Non-pigmented ciliary epithelial cell (primary cell): ENCODE measurements at regions not wholly inside any gene's neighbourhood (a gene's known extent, or its start where the extent isn't known, plus 50 kb on each side); places are given as distances from the start of the nearest gene placed in this dataset.

ENCODE experiments used
- DNase-seq: peaks from one replicate; pipeline ENCODE4 v3.0.0-alpha.2; 2010; ENCODE audit warnings: low read depth

- no peak for DNase-seq
Measured at GRCh38 chr3:193780810-193781478, 187.9 kb downstream of the OPA1 start.

- DNase-seq = no peak
Measured at GRCh38 chr3:193782276-193782647, 189.3 kb downstream of the OPA1 start.

DNA sequence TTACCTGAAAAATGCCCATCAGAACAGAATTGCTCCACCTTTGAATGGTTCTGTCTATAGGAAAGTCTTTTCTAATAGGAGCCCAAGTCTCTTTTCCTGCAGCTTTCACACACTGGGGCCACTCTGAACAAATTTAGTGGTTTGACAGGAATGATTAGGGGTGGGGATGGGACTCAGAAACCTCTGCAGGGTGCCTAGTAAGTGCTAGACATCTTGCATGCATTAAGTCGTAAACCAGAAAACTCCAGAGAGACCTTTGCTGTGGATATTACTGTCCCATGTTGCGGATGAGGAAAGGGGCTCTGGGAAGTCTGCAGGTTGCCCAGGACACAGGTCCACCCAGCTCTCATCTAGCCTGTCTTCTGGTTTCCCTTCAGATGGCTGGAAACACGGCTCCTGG lies 189.7 kb downstream of the OPA1 start:
- no peak for DNase-seq

- no peak for DNase-seq
Measured at GRCh38 chr3:193783166-193783896, 190.3 kb downstream of the OPA1 start.

DNA sequence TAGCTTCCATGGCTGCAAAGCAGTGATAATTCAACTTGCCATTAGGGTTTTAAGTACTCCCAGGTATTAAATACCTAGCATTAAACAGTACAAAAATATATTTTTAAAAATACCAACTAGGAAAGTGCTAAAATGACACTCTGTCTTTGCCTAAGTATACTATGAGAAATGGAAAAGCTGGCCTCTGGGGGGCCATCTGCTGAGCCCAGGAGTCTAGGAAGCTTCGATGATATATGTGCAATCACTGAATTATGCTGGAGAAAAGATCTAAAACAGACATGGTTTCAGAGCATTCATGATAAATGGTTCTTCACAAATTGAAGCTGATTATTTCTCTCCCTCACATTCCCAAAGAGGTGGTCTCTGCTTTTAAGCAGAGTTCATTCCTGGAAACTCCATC lies 191.8 kb downstream of the OPA1 start:
- DNase-seq = no peak

DNA sequence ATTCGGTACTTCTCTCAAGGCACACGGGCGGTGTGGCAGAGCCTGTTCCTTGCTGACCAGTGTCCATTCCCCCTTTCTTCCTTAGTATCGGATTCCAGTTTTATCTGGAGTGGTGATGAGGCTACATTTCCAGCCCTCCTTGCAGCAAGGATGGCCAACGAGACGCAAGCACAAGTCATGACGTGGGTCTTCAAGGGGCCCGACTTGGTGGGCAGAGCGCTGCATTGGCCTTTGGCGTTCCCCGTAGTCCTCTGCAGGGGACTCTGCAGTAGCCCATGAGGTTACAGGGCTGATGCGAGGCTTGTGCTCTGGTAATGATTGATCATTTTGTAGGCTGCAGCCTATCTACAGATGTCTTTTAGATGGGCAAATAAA lies 194.5 kb downstream of the OPA1 start:
- no peak for DNase-seq

- no peak for DNase-seq
Measured at GRCh38 chr3:193788189-193788991, 195.4 kb downstream of the OPA1 start.

- no peak for DNase-seq
Measured at GRCh38 chr3:193789455-193789854, 196.4 kb downstream of the OPA1 start.

GRCh38 chr3:193790086-193790990 lies 197.3 kb downstream of the OPA1 start:
- DNase-seq = no peak

DNA sequence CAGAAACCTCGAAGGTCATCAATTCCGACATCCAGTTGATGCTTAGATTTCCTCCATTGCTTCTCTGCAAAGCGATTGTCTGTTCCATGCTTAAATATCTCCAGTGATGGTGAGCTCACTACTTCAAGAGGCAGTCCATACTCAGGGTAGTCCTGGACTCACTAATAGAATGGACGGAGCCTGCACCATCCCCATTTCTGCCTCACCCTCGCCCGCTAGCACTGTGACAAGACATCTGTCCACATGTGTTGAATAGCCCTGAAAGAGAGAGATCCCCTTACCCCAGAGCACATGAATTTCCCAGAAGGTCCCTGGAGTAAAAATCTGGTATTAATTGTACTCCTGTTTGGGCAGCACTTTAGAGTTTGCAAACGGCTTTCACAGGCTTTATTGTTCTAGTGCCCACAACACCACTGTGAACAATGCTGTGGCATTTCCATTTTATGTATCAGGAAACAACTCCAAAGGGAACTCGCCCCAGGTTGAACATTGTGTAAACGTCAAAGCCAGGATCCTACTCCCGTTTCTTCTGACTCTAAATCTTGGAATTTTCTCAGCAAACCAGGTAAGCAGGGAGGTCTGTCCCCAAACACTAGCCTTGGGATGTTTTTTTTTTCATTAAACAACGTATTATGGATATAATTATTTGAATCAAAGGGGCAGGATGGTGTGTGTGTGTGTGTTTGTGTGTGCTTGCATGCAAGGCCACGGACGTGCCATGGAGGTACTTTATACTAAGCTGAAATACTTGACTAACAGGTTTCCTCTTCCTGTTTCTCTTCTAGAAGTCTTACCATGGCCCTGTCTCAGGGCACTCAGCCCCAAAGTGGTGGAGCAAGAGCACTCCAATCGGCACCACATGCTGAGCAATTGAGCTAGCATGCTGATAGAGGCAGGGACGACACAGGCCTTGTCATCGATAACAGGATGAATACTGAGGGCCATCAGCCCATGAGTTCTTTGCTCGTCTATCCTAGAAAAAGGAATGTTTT lies 198.3 kb downstream of the OPA1 start:
- DNase-seq = no peak

DNA sequence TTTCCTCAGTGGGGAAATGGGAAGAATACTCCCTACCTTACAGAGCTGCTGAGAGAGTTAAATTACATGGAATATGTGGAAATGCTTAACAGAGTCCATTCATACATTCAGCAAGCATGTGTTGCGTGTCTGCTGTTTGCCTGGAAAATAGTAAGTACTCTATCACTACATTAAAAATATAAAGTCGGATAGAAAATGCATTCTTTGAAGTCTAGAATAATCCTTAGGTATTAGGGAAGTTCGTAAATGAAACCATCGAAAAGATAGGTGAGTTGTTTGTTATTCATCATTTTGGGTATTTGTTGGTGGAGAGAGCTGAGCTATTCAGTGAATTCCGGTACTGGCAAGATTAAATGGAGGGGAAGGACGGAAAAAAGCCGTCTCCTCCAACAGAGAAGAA lies 200.1 kb downstream of the OPA1 start:
- no peak for DNase-seq

DNA sequence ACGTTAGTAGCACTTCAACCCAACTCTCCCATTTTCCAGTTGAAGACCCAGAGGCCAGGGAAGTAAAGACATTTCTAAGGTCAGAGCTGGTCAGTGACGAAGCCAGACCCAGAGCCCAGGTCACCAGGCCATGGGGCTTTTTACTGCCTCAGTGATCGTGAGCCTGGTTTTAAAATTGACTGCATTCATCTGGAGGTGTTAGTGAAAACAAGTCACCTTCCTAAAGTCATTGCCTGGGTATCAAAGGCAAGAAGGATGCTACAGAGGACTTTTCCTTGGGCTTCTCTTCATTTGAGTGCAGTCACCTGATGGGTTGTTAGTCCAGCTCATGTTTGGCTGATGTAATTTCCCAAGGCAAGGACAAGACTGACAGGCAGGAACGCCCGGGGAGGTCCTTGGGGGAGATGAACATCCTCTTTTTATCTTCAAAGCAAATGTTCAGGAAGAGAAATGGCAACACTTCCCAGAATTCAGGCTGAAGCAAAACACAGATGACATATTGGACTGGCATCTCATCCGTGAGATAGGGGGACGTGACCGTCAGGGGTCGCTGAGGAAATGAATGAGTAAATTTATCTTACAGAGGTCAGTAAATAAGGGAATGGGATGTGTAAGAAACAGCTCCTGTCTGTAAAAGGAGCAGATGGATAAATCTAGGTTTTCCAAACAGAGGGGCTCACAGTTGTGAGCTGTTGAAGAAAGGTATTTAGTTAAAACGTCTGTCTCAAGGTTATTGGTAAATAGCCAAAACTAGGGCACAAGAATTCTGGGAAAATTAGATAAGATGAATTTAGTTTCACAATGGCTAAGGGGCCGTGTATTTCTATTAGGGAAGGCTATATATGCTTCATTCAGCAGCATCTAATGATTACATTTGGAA lies 201.2 kb downstream of the OPA1 start:
- no peak for DNase-seq

DNA sequence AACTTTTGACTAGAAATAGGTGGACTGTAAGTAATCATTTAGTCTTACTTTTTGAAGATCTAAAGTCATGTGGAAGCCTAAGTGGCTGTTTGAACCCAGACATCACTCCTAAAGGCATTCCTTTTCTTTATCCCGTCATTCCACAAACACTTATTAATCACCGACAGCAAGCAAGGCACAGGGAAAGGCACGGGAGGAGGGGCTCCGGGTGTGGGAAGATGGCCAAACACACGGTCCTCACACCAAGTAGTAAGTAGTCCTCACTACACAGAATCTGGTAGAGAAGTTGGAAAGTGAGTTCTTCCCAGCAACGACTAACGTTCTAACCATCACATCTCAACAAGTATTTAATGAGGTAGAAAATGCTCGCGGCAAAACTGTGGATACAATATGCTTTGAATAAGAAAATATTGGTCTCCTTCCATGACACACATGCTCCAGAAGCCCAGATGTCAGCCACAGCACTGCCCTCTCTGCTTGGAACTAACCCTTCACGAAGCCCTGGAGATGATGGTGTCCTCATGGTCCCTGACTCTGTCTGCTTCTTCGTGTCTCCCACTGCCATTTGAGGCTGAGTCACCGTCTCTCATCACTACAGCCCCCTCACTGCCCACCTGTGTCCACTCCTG lies 202.2 kb downstream of the OPA1 start:
- DNase-seq = no peak

- DNase-seq = no peak
Measured at GRCh38 chr3:193796089-193796488, 203.1 kb downstream of the OPA1 start.

DNA sequence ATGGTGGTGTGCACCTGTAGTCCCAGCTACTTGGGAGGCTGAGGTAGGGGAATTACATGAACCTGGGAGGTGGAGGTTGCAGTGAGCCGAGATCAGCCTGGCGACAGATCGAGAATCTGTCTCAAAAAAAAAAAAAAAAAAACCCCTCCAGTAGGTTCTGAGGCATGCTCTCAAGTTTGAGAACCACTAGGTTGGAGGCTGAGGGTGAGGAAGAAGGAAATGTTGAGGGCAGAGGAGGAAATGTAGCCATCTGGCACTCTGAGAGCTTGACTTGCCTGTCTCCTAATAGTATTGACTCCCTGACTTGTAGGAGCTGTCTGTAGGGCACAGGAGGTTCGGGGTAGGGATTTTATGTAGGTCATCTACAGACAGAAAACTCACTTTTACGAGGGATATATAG lies 204.6 kb downstream of the OPA1 start:
- no peak for DNase-seq

DNA sequence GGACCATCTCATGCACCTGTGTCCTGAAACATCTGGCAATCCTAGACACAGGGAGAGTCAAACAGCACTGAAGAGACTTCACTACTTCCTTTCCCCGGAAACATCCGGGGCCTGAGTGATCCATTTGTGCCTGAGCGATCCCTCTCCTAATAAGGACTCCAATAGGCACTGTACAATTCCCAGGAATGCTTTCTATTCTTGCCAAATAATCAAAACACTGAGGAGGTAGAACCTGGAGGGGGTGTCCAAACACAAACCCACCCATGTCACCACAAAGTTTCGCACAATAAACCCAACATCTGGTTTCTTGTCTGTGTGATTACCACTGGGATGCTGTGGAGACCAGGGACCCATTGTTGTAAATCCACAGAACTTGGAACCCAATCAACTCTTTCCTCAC lies 205.0 kb downstream of the OPA1 start:
- DNase-seq = no peak

GRCh38 chr3:193800138-193801043 lies 207.4 kb downstream of the OPA1 start:
- no peak for DNase-seq

- DNase-seq = no peak
Measured at GRCh38 chr3:193801097-193801496, 208.1 kb downstream of the OPA1 start.
